ENCODE measurements at regions not wholly inside any gene's neighbourhood (a gene's known extent, or its start where the extent isn't known, plus 50 kb on each side); places are given as distances from the start of the nearest gene placed in this dataset.

- TF ChIP-seq CTCF (conservative IDR thresholded peaks at IDR 0.05; ENCODE audit: low read length): no peak
- no peak for TF ChIP-seq EZH2phosphoT487 (IDR thresholded peaks at IDR 0.05; ENCODE audit: borderline replicate concordance, low read depth, low read length)
Observed at GRCh38 chr15:91711384-91712033, 142.0 kb upstream of the SLCO3A1 start.
